ENCODE measurements at regions not wholly inside any gene's neighbourhood (a gene's known extent, or its start where the extent isn't known, plus 50 kb on each side); places are given as distances from the start of the nearest gene placed in this dataset.
"Not testable (repeated sequence)": the region's sequence is repeated elsewhere in the genome, so short reads cannot be mapped to it uniquely, and the experiment has no call there.

GRCh38 chr5:60493372-60493771, 206.6 kb downstream of the DEPDC1B start:
- intact Hi-C loops (cut with DNase I): no loop called here

GRCh38 chr5:60492958-60493357, 207.0 kb downstream of the DEPDC1B start:
- no peak for DNase-seq

More at GRCh38 chr5:60493372-60493771, 206.6 kb downstream of the DEPDC1B start:
- no peak for DNase-seq

GRCh38 chr5:60492358-60492757, 207.6 kb downstream of the DEPDC1B start:
- intact Hi-C loops (cut with DNase I); DNase-seq: not testable (repeated sequence)

More at GRCh38 chr5:60492958-60493357, 207.0 kb downstream of the DEPDC1B start:
- intact Hi-C loops (cut with DNase I): no loop called here

GRCh38 chr5:60490597-60491166, 209.3 kb downstream of the DEPDC1B start:
- intact Hi-C loops (cut with DNase I): no loop called here
- DNase-seq: no peak

- intact Hi-C loops (cut with DNase I): no loop called here
- no peak for DNase-seq
Observed at GRCh38 chr5:60489856-60490255, 210.1 kb downstream of the DEPDC1B start.

GRCh38 chr5:60489377-60489776, 210.6 kb downstream of the DEPDC1B start:
- intact Hi-C loops (cut with DNase I): no loop called here
- DNase-seq: no peak

- no peak for DNase-seq
- intact Hi-C loops (cut with DNase I): no loop called here
Observed at GRCh38 chr5:60488466-60489130, 211.4 kb downstream of the DEPDC1B start.

GRCh38 chr5:60487885-60488442, 212.0 kb downstream of the DEPDC1B start:
- intact Hi-C loops (cut with DNase I): no loop called here
- no peak for DNase-seq

GRCh38 chr5:60487476-60487875, 212.5 kb downstream of the DEPDC1B start:
- intact Hi-C loops (cut with DNase I): no loop called here
- DNase-seq: no peak

- intact Hi-C loops (cut with DNase I): no loop called here
- no peak for DNase-seq
Observed at GRCh38 chr5:60485361-60485760, 214.6 kb downstream of the DEPDC1B start.

GRCh38 chr5:60483050-60483449, 216.9 kb downstream of the DEPDC1B start:
- intact Hi-C loops (cut with DNase I): no loop called here

GRCh38 chr5:60482301-60482700, 217.7 kb downstream of the DEPDC1B start:
- no peak for DNase-seq
- intact Hi-C loops (cut with DNase I): no loop called here

More at GRCh38 chr5:60483050-60483449, 216.9 kb downstream of the DEPDC1B start:
- no peak for DNase-seq

GRCh38 chr5:60479542-60479941, 220.4 kb downstream of the DEPDC1B start:
- intact Hi-C loops (cut with DNase I): no loop called here
- no peak for DNase-seq

GRCh38 chr5:60477849-60478248, 222.1 kb downstream of the DEPDC1B start:
- DNase-seq: no peak
- intact Hi-C loops (cut with DNase I): no loop called here

- intact Hi-C loops (cut with DNase I): no loop called here
- DNase-seq: no peak
Observed at GRCh38 chr5:60473654-60474053, 226.3 kb downstream of the DEPDC1B start.

- DNase-seq; intact Hi-C loops (cut with DNase I): not testable (repeated sequence)
Observed at GRCh38 chr5:60473027-60473426, 226.9 kb downstream of the DEPDC1B start.

- no peak for DNase-seq
- intact Hi-C loops (cut with DNase I): no loop called here
Observed at GRCh38 chr5:60470881-60471280, 229.1 kb downstream of the DEPDC1B start.

- no peak for DNase-seq
- intact Hi-C loops (cut with DNase I): no loop called here
Observed at GRCh38 chr5:60469286-60469685, 230.7 kb downstream of the DEPDC1B start.

GRCh38 chr5:60463179-60463868, 236.6 kb downstream of the DEPDC1B start:
- intact Hi-C loops (cut with DNase I): no loop called here
- no peak for DNase-seq

- no peak for DNase-seq
- intact Hi-C loops (cut with DNase I): no loop called here
Observed at GRCh38 chr5:60458666-60459065, 241.3 kb downstream of the DEPDC1B start.
